CD4-positive, alpha-beta memory T cell (primary cell): ENCODE measurements at regions not wholly inside any gene's neighbourhood (a gene's known extent, or its start where the extent isn't known, plus 50 kb on each side); places are given as distances from the start of the nearest gene placed in this dataset.
"Not testable (repeated sequence)": the region's sequence is repeated elsewhere in the genome, so short reads cannot be mapped to it uniquely, and the experiment has no call there.

Experiments used
- CTCF ChIA-PET: fragments of 350-600 bp; sonication (Branson Sonifier 250); formaldehyde crosslinking; loops from one replicate; lab custom pipeline; 2021; ENCODE audit warnings: inconsistent platforms; ENCODE audit not compliant: partially characterized antibody; lab: Charles Lee
- POLR2A ChIA-PET: fragments of 350-600 bp; sonication (Branson Sonifier 250); formaldehyde crosslinking; loops from one replicate; lab custom pipeline; 2021; ENCODE audit not compliant: partially characterized antibody; lab: Charles Lee
- DNase-seq, 5 donors: peaks; one replicate each; pipeline versions ENCODE4 v3.0.0 to v3.0.0-alpha.2; 2020 to 2022; ENCODE audit warnings: mixed read lengths in 1 of 5
- H3K27ac ChIP-seq: one replicate; pipeline ENCODE4 v1.7.0; 2013; ENCODE audit warnings: low read depth, low read length
- H3K27me3 ChIP-seq: 2 replicates; pipeline ENCODE4 v1.7.0; 2013; ENCODE audit warnings: mild to moderate bottlenecking, low read length, moderate library complexity; ENCODE audit not compliant: insufficient read depth
- H3K36me3 ChIP-seq: 2 replicates; pipeline ENCODE4 v1.7.0; 2013; ENCODE audit warnings: mild to moderate bottlenecking, low read length, moderate library complexity; ENCODE audit not compliant: insufficient read depth
- H3K4me1 ChIP-seq: 2 replicates; pipeline ENCODE4 v1.7.0; 2013; ENCODE audit warnings: mild to moderate bottlenecking, low read length, moderate library complexity; ENCODE audit not compliant: insufficient read depth
- H3K4me3 ChIP-seq, 2 donors: one replicate each; pipeline ENCODE4 v1.7.0; 2013; ENCODE audit warnings: low read length in 2 of 2, mild to moderate bottlenecking in 1 of 2
- H3K9me3 ChIP-seq, 2 donors: one replicate each; pipeline ENCODE4 v1.7.0; 2013; ENCODE audit warnings: low read length in 2 of 2, control low read depth in 1 of 2; ENCODE audit not compliant: control insufficient read depth in 1 of 2
- H3K27ac Mint-ChIP-seq, 7 donors: one replicate each; pipeline ENCODE4 v1.8.0; 2020 to 2021; ENCODE audit warnings: mixed read lengths in 7 of 7, mild to moderate bottlenecking in 6 of 7, inconsistent platforms in 3 of 7, moderate library complexity in 3 of 7
- H3K27me3 Mint-ChIP-seq, 2 donors: one replicate each; pipeline ENCODE4 v1.8.0; 2020 to 2021; ENCODE audit warnings: mixed read lengths in 2 of 2
- H3K36me3 Mint-ChIP-seq, 2 donors: one replicate each; pipeline ENCODE4 v1.8.0; 2020 to 2021; ENCODE audit warnings: mixed read lengths in 2 of 2, inconsistent platforms in 1 of 2, mild to moderate bottlenecking in 1 of 2
- H3K4me1 Mint-ChIP-seq, 4 donors: one replicate each; pipeline ENCODE4 v1.8.0; 2020 to 2021; ENCODE audit warnings: mixed read lengths in 4 of 4, mild to moderate bottlenecking in 1 of 4
- H3K4me3 Mint-ChIP-seq, 8 donors: one replicate each; pipeline ENCODE4 v1.8.0; 2020 to 2021; ENCODE audit warnings: mixed read lengths in 8 of 8, mild to moderate bottlenecking in 7 of 8, moderate library complexity in 6 of 8, inconsistent platforms in 3 of 8
- H3K9me3 Mint-ChIP-seq, 8 donors: one replicate each; pipeline ENCODE4 v1.8.0; 2020 to 2021; ENCODE audit warnings: mixed read lengths in 8 of 8, mild to moderate bottlenecking in 5 of 8, inconsistent platforms in 3 of 8, moderate library complexity in 1 of 8
- intact Hi-C: fragments of 100-400 bp; cut with micrococcal nuclease; formaldehyde crosslinking; loops from one replicate; pipeline ENCODE4 v1.15.1; 2023

- no peak overlapping the region for H3K27ac ChIP-seq
- H3K27me3 Mint-ChIP-seq = peaks cover 40 to 58% of the 10 kb centered on the region in 2 donors
- intact Hi-C loops = no loop called here
Observed at GRCh38 chr6:156010-156409, 136.3 kb upstream of the DUSP22 start.

GRCh38 chr6:156441-157140 lies 135.7 kb upstream of the DUSP22 start:
- POLR2A ChIA-PET = interaction anchor here (0.6 kb wide), 1 partner anchor 33 kb away, joined by 3 read pairs; no protein-coding TSS in a partner anchor
- H3K27me3 ChIP-seq, H3K4me1 Mint-ChIP-seq, H3K9me3 Mint-ChIP-seq, H3K27ac ChIP-seq, intact Hi-C loops, H3K36me3 ChIP-seq, H3K4me3 Mint-ChIP-seq, H3K9me3 ChIP-seq, H3K27ac Mint-ChIP-seq, H3K36me3 Mint-ChIP-seq, H3K4me3 ChIP-seq, H3K4me1 ChIP-seq, DNase-seq: not testable (repeated sequence)
- CTCF ChIA-PET = interaction anchor here (1.3 kb wide), 1 partner anchor 10 kb away, joined by 4 read pairs; no protein-coding TSS in a partner anchor
- peaks cover 40 to 63% of the 10 kb centered on the region in 2 donors for H3K27me3 Mint-ChIP-seq

More at GRCh38 chr6:156010-156409, 136.3 kb upstream of the DUSP22 start:
- Mint-ChIP-seq H3K27ac (no peak overlapping the region), H3K4me3 (no peak overlapping the region), H3K4me1 (peaks cover 3 to 5% (median 4%) of the 10 kb centered on the region in 4 donors), H3K9me3 (no peaks in the 10 kb centered on the region), H3K36me3 (peaks cover 0 to 4% of the 10 kb centered on the region in 2 donors)
- no peak for DNase-seq
- Histone ChIP-seq H3K4me1 (no peaks in the 10 kb centered on the region), H3K9me3 (no peaks in the 10 kb centered on the region), H3K4me3 (no peak overlapping the region), H3K27me3 (peaks cover 4% of the 10 kb centered on the region), H3K36me3 (no peaks in the 10 kb centered on the region)
- POLR2A ChIA-PET = interaction anchor here (0.6 kb wide), 1 partner anchor 33 kb away, joined by 3 read pairs; no protein-coding TSS in a partner anchor
- CTCF ChIA-PET = interaction anchor here (1.3 kb wide), 1 partner anchor 11 kb away, joined by 4 read pairs; no protein-coding TSS in a partner anchor

- POLR2A ChIA-PET, H3K4me1 ChIP-seq, H3K9me3 Mint-ChIP-seq: not testable (repeated sequence)
Observed at GRCh38 chr6:157176-157575, 135.1 kb upstream of the DUSP22 start.

GRCh38 chr6:161657-162056 lies 130.6 kb upstream of the DUSP22 start:
- DNase-seq, H3K9me3 Mint-ChIP-seq, H3K36me3 Mint-ChIP-seq, intact Hi-C loops, H3K4me3 ChIP-seq, H3K27ac Mint-ChIP-seq, H3K4me3 Mint-ChIP-seq, H3K27ac ChIP-seq, H3K4me1 Mint-ChIP-seq, H3K36me3 ChIP-seq, H3K4me1 ChIP-seq, CTCF ChIA-PET, POLR2A ChIA-PET, H3K9me3 ChIP-seq, H3K27me3 ChIP-seq: not testable (repeated sequence)
- peaks cover 19 to 42% of the 10 kb centered on the region in 2 donors for H3K27me3 Mint-ChIP-seq

More at GRCh38 chr6:157176-157575, 135.1 kb upstream of the DUSP22 start:
- H3K9me3 ChIP-seq, H3K27ac ChIP-seq, H3K36me3 Mint-ChIP-seq, H3K27ac Mint-ChIP-seq, H3K4me3 Mint-ChIP-seq, H3K4me3 ChIP-seq, H3K36me3 ChIP-seq, CTCF ChIA-PET, H3K4me1 Mint-ChIP-seq, H3K27me3 ChIP-seq, intact Hi-C loops: not testable (repeated sequence)
- peaks cover 38 to 63% of the 10 kb centered on the region in 2 donors for H3K27me3 Mint-ChIP-seq
- peak in 1 of 5 donors; percentile 8 for DNase-seq

GRCh38 chr6:164720-165119 lies 127.6 kb upstream of the DUSP22 start:
- no peak overlapping the region for H3K4me3 ChIP-seq
- H3K27ac ChIP-seq = no peak overlapping the region
- POLR2A ChIA-PET = no interaction called here
- H3K36me3 ChIP-seq = no peaks in the 10 kb centered on the region
- Mint-ChIP-seq H3K27ac (no peak overlapping the region), H3K36me3 (no peaks in the 10 kb centered on the region), H3K4me3 (peak overlapping the region in 1 of 8 donors; percentile 11), H3K9me3 (peaks cover 0 to 6% (median 0%) of the 10 kb centered on the region in 8 donors), H3K27me3 (peaks cover 5 to 18% of the 10 kb centered on the region in 2 donors), H3K4me1 (no peaks in the 10 kb centered on the region)
- no peaks in the 10 kb centered on the region for H3K9me3 ChIP-seq
- H3K27me3 ChIP-seq = no peaks in the 10 kb centered on the region
- DNase-seq = no peak
- H3K4me1 ChIP-seq = no peaks in the 10 kb centered on the region
- CTCF ChIA-PET = no interaction called here
- intact Hi-C loops = no loop called here

- H3K27ac Mint-ChIP-seq = peak overlapping the region in 2 of 7 donors; percentile 4 to 10
- H3K4me1 Mint-ChIP-seq = no peaks in the 10 kb centered on the region
- H3K9me3 ChIP-seq = no peaks in the 10 kb centered on the region
- no peaks in the 10 kb centered on the region for H3K36me3 Mint-ChIP-seq
- no peak for DNase-seq
- H3K27me3 ChIP-seq = no peaks in the 10 kb centered on the region
- intact Hi-C loops = no loop called here
- POLR2A ChIA-PET = no interaction called here
- H3K36me3 ChIP-seq = no peaks in the 10 kb centered on the region
- H3K9me3 Mint-ChIP-seq = peaks cover 0 to 6% (median 0%) of the 10 kb centered on the region in 8 donors
- H3K4me3 Mint-ChIP-seq = no peak overlapping the region
- H3K4me3 ChIP-seq = no peak overlapping the region
- no peaks in the 10 kb centered on the region for H3K4me1 ChIP-seq
- CTCF ChIA-PET = interaction anchor here (1.3 kb wide), 1 partner anchor 15 kb away, joined by 3 read pairs; no protein-coding TSS in a partner anchor
- no peak overlapping the region for H3K27ac ChIP-seq
- H3K27me3 Mint-ChIP-seq = peaks cover 4 to 18% of the 10 kb centered on the region in 2 donors
Observed at GRCh38 chr6:165263-165662, 127.0 kb upstream of the DUSP22 start.

GRCh38 chr6:165906-166305 lies 126.4 kb upstream of the DUSP22 start:
- H3K27me3 ChIP-seq = no peaks in the 10 kb centered on the region
- DNase-seq = no peak
- POLR2A ChIA-PET = no interaction called here
- H3K9me3 ChIP-seq = no peaks in the 10 kb centered on the region
- CTCF ChIA-PET = interaction anchor here (1.3 kb wide), 1 partner anchor 14 kb away, joined by 3 read pairs; no protein-coding TSS in a partner anchor
- intact Hi-C loops = no loop called here
- Mint-ChIP-seq H3K36me3 (no peaks in the 10 kb centered on the region), H3K9me3 (peaks cover 0 to 6% (median 0%) of the 10 kb centered on the region in 8 donors), H3K27ac (no peak overlapping the region), H3K4me3 (no peak overlapping the region), H3K4me1 (no peaks in the 10 kb centered on the region), H3K27me3 (peaks cover 5 to 15% of the 10 kb centered on the region in 2 donors)
- H3K27ac ChIP-seq = no peak overlapping the region
- no peaks in the 10 kb centered on the region for H3K4me1 ChIP-seq
- H3K4me3 ChIP-seq = no peak overlapping the region
- no peaks in the 10 kb centered on the region for H3K36me3 ChIP-seq
